SK-N-SH (cell line): ENCODE measurements at regions not wholly inside any gene's neighbourhood (a gene's known extent, or its start where the extent isn't known, plus 50 kb on each side); places are given as distances from the start of the nearest gene placed in this dataset.

Experiments used
- CTCF ChIA-PET: fragments of 300-600, 350-600 bp; formaldehyde crosslinking; extraction: SDS; loops from one replicate; lab custom pipeline; 2021; lab: Yijun Ruan, JAX
- POLR2A ChIA-PET: fragments of 350-600 bp; sonication (Branson Sonifier 250); formaldehyde crosslinking; extraction: SDS; loops from one replicate; lab custom pipeline; 2020; ENCODE audit warnings: antibody characterized with exemption, inconsistent platforms; lab: Yijun Ruan, JAX
- DNase-seq: peaks from one replicate; pipeline ENCODE4 v3.0.0; 2012
- H2AFZ ChIP-seq: fragments of 200-600 bp; sonication (generic); 2 replicates; pipeline ENCODE4 v1.8.1; 2016; ENCODE audit warnings: antibody characterized with exemption, mild to moderate bottlenecking, low read depth
- H3F3A ChIP-seq: fragments of 200-600 bp; sonication (generic); replicated peaks from 2 replicates; pipeline ENCODE3; 2016; ENCODE audit warnings: antibody characterized with exemption, mild to moderate bottlenecking; ENCODE audit not compliant: insufficient read depth
- H3K27ac ChIP-seq, 2 experiments: fragments of 200-500 bp in 1 of 2; fragments of 200-600 bp in 1 of 2; sonication (Bioruptor generic) in 1 of 2; sonication (generic), shearing (Covaris generic) in 1 of 2; 2 replicates each; pipeline versions ENCODE4 v1.5.1 to v1.6.1; 2014 to 2016; ENCODE audit warnings: low read depth in 2 of 2, inconsistent platforms in 1 of 2, low read length in 1 of 2, mild to moderate bottlenecking in 1 of 2, mixed read lengths in 1 of 2
- H3K27me3 ChIP-seq: fragments of 200-600 bp; sonication (generic), shearing (Covaris generic); 2 replicates; pipeline ENCODE4 v1.6.1; 2016; ENCODE audit warnings: mixed run types; ENCODE audit not compliant: insufficient read depth
- H3K36me3 ChIP-seq, 2 experiments: fragments of 200-500 bp in 1 of 2; fragments of 200-600 bp in 1 of 2; sonication (Bioruptor generic) in 1 of 2; sonication (generic) in 1 of 2; replicated peaks in 1 of 2; 2 replicates each; pipeline versions ENCODE3 to v1.5.1; 2014 to 2016; ENCODE audit warnings: low read length in 1 of 2, mild to moderate bottlenecking in 1 of 2; ENCODE audit not compliant: insufficient read depth in 2 of 2, control insufficient read depth in 1 of 2
- H3K4me1 ChIP-seq, 2 experiments: fragments of 200-500 bp in 1 of 2; fragments of 200-600 bp in 1 of 2; sonication (Bioruptor generic) in 1 of 2; sonication (generic), shearing (Covaris generic) in 1 of 2; 2 replicates each; pipeline versions ENCODE4 v1.5.1 to v1.6.1; 2014 to 2016; ENCODE audit warnings: low read depth in 1 of 2, low read length in 1 of 2, mixed run types in 1 of 2; ENCODE audit not compliant: insufficient read depth in 2 of 2, control insufficient read depth in 1 of 2
- H3K4me2 ChIP-seq: fragments of 200-600 bp; sonication (generic), shearing (Covaris generic); 2 replicates; pipeline ENCODE4 v1.6.1; 2017; ENCODE audit warnings: mixed run types
- H3K4me3 ChIP-seq, 2 experiments: fragments of 200-500 bp in 1 of 2; fragments of 200-600 bp in 1 of 2; sonication (Bioruptor generic) in 1 of 2; sonication (generic), shearing (Covaris generic) in 1 of 2; 2 replicates each; pipeline versions ENCODE4 v1.5.1 to v1.8.1; 2014 to 2016; ENCODE audit warnings: low read depth in 2 of 2, inconsistent platforms in 1 of 2, low read length in 1 of 2, mild to moderate bottlenecking in 1 of 2, mixed read lengths in 1 of 2, moderate library complexity in 1 of 2
- H3K79me2 ChIP-seq: fragments of 200-600 bp; sonication (generic); 2 replicates; pipeline ENCODE4 v1.8.1; 2017; ENCODE audit warnings: mild to moderate bottlenecking; ENCODE audit not compliant: insufficient read depth
- H3K9ac ChIP-seq: fragments of 200-600 bp; sonication (generic); 2 replicates; pipeline ENCODE4 v1.6.1; 2017; ENCODE audit warnings: mixed run types
- H3K9me2 ChIP-seq: fragments of 200-600 bp; sonication (generic); 2 replicates; pipeline ENCODE4 v1.6.1; 2017; ENCODE audit warnings: mixed run types
- H3K9me3 ChIP-seq: fragments of 200-600 bp; sonication (generic); 2 replicates; pipeline ENCODE4 v1.6.1; 2017; ENCODE audit warnings: mixed run types, mild to moderate bottlenecking, moderate library complexity
- H4K20me1 ChIP-seq: fragments of 200-600 bp; sonication (generic); 2 replicates; pipeline ENCODE4 v1.6.1; 2017; ENCODE audit warnings: mild to moderate bottlenecking, mixed run types; ENCODE audit not compliant: insufficient read depth
- CHD2 ChIP-seq: fragments of 150-350 bp; IDR thresholded peaks from 2 replicates; pipeline ENCODE4 v1.6.1; 2018; ENCODE audit warnings: low read length; ENCODE audit not compliant: partially characterized antibody
- CTCF ChIP-seq: fragments of 200-600 bp; sonication (generic); IDR thresholded peaks from 2 replicates; pipeline ENCODE4 v1.6.1; 2017; ENCODE audit warnings: antibody characterized with exemption, mild to moderate bottlenecking, moderate library complexity
- EZH2phosphoT487 ChIP-seq: fragments of 200-600 bp; sonication (generic); IDR thresholded peaks from 2 replicates; pipeline ENCODE4 v1.6.1; 2017; ENCODE audit warnings: low read depth, mixed run types, mild to moderate bottlenecking, antibody characterized with exemption, moderate library complexity, borderline replicate concordance
- GABPA ChIP-seq: IDR thresholded peaks from 2 replicates; pipeline ENCODE4 v1.4.0; 2012; ENCODE audit warnings: low read depth, mild to moderate bottlenecking
- GATA2 ChIP-seq: sonication (generic); formaldehyde crosslinking; IDR thresholded peaks from 2 replicates; pipeline ENCODE4 v1.5.0; 2020; ENCODE audit warnings: mild to moderate bottlenecking, missing genetic modification reagents
- JUND ChIP-seq: IDR thresholded peaks from 2 replicates; pipeline ENCODE4 v1.4.0; 2012
- MAX ChIP-seq: IDR thresholded peaks from 2 replicates; pipeline ENCODE4 v1.4.0; 2012; ENCODE audit warnings: low read depth
- MEF2A ChIP-seq: IDR thresholded peaks from 2 replicates; pipeline ENCODE4 v1.4.0; 2012; ENCODE audit warnings: low read depth, borderline replicate concordance
- RAD21 ChIP-seq: IDR thresholded peaks from 2 replicates; pipeline ENCODE4 v1.6.1; 2012; ENCODE audit warnings: mild to moderate bottlenecking, low read length
- RCOR1 ChIP-seq: fragments of 150-350 bp; IDR thresholded peaks from 2 replicates; pipeline ENCODE4 v1.6.1; 2017; ENCODE audit warnings: antibody characterized with exemption, low read length
- RFX5 ChIP-seq: IDR thresholded peaks from 2 replicates; pipeline ENCODE4 v1.6.1; 2012; ENCODE audit warnings: mild to moderate bottlenecking, improper control_type of control experiment, low read length
- SMC3 ChIP-seq: IDR thresholded peaks from 2 replicates; pipeline ENCODE4 v1.6.1; 2012; ENCODE audit warnings: low read depth, low read length, improper control_type of control experiment
- TEAD4 ChIP-seq: IDR thresholded peaks from 2 replicates; pipeline ENCODE4 v1.4.0; 2012; ENCODE audit warnings: mild to moderate bottlenecking, borderline replicate concordance; ENCODE audit not compliant: insufficient read depth
- YY1 ChIP-seq: IDR thresholded peaks from 2 replicates; pipeline ENCODE4 v1.4.0; 2012; ENCODE audit warnings: low read depth, mild to moderate bottlenecking
- ZBTB33 ChIP-seq: IDR thresholded peaks from 2 replicates; pipeline ENCODE4 v1.4.0; 2012; ENCODE audit warnings: low read depth, borderline replicate concordance
- WGBS: methylation state at CpG from one replicate; pipeline ENCODE4 v1.1.6; 2017; ENCODE audit warnings: low lambda C conversion rate; 5-methylcytosine and 5-hydroxymethylcytosine counted together
- TF ChIP-seq, protein P1 (sequence below): IDR thresholded peaks from 2 replicates; pipeline ENCODE4 v1.4.0; 2012; ENCODE audit warnings: low read depth, borderline replicate concordance
- TF ChIP-seq, protein P2 (sequence below): IDR thresholded peaks from 2 replicates; pipeline ENCODE4; 2012
- TF ChIP-seq, protein P3 (sequence below): IDR thresholded peaks from 2 replicates; pipeline ENCODE4 v1.6.1; 2012; ENCODE audit warnings: mild to moderate bottlenecking, low read depth, low read length, moderate library complexity
- TF ChIP-seq, protein P4 (sequence below): fragments of 150-350 bp; IDR thresholded peaks from 2 replicates; pipeline ENCODE4 v1.6.1; 2016; ENCODE audit warnings: mild to moderate bottlenecking, low read depth, low read length

GRCh38 chr2:102081606-102082005 lies 60.9 kb upstream of the IL1R1 start (continued):
- TF ChIP-seq, protein P1, sequence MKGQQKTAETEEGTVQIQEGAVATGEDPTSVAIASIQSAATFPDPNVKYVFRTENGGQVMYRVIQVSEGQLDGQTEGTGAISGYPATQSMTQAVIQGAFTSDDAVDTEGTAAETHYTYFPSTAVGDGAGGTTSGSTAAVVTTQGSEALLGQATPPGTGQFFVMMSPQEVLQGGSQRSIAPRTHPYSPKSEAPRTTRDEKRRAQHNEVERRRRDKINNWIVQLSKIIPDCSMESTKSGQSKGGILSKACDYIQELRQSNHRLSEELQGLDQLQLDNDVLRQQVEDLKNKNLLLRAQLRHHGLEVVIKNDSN, result no peak
- no peak for TF ChIP-seq ZBTB33

GRCh38 chr2:102082571-102083392 lies 59.8 kb upstream of the IL1R1 start:
- ChIA-PET POLR2A (no interaction called here), CTCF (interaction anchor here (1.0 to 1.7 kb wide), 3 partner anchors 9 to 63 kb away, joined by 3 to 5 read pairs (median 3); no protein-coding TSS in a partner anchor)
- Histone ChIP-seq H3K36me3 (no peaks in the 10 kb centered on the region), H3K27me3 (no peaks in the 10 kb centered on the region), H4K20me1 (no peaks in the 10 kb centered on the region), H3K79me2 (no peaks in the 10 kb centered on the region), H3K9ac (no peak overlapping the region), H2AFZ (peak overlapping the region; percentile 34; the same call in 1 of the 2 replicates), H3K4me2 (peak overlapping the region; percentile 23), H3K9me3 (no peaks in the 10 kb centered on the region; the same call in 1 of the 2 replicates), H3K4me1 (no peaks in the 10 kb centered on the region; a peak in 1 of 4 replicates), H3K4me3 (no peak overlapping the region), H3K27ac (peak overlapping the region; percentile 62 to 67; a peak in 3 of 4 replicates), H3F3A (no peaks in the 10 kb centered on the region), H3K9me2 (no peaks in the 10 kb centered on the region)
- DNase-seq, result no peak
- WGBS, result 45% methylated on average over 8 of the region's 10 CpGs
- TF ChIP-seq MAX, result peak; percentile 35; the same call in 1 of the 2 replicates
- no peak for TF ChIP-seq CHD2
- TF ChIP-seq MEF2A, result no peak
- no peak for TF ChIP-seq EZH2phosphoT487
- no peak for TF ChIP-seq GABPA
- TF ChIP-seq, protein P2, sequence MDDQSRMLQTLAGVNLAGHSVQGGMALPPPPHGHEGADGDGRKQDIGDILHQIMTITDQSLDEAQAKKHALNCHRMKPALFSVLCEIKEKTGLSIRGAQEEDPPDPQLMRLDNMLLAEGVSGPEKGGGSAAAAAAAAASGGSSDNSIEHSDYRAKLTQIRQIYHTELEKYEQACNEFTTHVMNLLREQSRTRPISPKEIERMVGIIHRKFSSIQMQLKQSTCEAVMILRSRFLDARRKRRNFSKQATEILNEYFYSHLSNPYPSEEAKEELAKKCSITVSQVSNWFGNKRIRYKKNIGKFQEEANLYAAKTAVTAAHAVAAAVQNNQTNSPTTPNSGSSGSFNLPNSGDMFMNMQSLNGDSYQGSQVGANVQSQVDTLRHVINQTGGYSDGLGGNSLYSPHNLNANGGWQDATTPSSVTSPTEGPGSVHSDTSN, result no peak
- no peak for TF ChIP-seq SMC3
- TF ChIP-seq GATA2 (CRISPR knock-in tag), result no peak
- no peak for TF ChIP-seq RCOR1
- TF ChIP-seq, protein P3, sequence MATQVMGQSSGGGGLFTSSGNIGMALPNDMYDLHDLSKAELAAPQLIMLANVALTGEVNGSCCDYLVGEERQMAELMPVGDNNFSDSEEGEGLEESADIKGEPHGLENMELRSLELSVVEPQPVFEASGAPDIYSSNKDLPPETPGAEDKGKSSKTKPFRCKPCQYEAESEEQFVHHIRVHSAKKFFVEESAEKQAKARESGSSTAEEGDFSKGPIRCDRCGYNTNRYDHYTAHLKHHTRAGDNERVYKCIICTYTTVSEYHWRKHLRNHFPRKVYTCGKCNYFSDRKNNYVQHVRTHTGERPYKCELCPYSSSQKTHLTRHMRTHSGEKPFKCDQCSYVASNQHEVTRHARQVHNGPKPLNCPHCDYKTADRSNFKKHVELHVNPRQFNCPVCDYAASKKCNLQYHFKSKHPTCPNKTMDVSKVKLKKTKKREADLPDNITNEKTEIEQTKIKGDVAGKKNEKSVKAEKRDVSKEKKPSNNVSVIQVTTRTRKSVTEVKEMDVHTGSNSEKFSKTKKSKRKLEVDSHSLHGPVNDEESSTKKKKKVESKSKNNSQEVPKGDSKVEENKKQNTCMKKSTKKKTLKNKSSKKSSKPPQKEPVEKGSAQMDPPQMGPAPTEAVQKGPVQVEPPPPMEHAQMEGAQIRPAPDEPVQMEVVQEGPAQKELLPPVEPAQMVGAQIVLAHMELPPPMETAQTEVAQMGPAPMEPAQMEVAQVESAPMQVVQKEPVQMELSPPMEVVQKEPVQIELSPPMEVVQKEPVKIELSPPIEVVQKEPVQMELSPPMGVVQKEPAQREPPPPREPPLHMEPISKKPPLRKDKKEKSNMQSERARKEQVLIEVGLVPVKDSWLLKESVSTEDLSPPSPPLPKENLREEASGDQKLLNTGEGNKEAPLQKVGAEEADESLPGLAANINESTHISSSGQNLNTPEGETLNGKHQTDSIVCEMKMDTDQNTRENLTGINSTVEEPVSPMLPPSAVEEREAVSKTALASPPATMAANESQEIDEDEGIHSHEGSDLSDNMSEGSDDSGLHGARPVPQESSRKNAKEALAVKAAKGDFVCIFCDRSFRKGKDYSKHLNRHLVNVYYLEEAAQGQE, result no peak
- no peak for TF ChIP-seq TEAD4
- TF ChIP-seq, protein P4, sequence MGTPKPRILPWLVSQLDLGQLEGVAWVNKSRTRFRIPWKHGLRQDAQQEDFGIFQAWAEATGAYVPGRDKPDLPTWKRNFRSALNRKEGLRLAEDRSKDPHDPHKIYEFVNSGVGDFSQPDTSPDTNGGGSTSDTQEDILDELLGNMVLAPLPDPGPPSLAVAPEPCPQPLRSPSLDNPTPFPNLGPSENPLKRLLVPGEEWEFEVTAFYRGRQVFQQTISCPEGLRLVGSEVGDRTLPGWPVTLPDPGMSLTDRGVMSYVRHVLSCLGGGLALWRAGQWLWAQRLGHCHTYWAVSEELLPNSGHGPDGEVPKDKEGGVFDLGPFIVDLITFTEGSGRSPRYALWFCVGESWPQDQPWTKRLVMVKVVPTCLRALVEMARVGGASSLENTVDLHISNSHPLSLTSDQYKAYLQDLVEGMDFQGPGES, result no peak
- TF ChIP-seq CTCF, result no peak
- TF ChIP-seq RAD21, result no peak
- no peak for TF ChIP-seq YY1
- TF ChIP-seq RFX5, result no peak
- TF ChIP-seq JUND, result peak; percentile 17; the same call in 1 of the 2 replicates
